Hepatocyte (in vitro differentiated cells): ENCODE measurements at regions not wholly inside any gene's neighbourhood (a gene's known extent, or its start where the extent isn't known, plus 50 kb on each side); places are given as distances from the start of the nearest gene placed in this dataset.

Source experiments
- DNase-seq: peaks from one replicate; pipeline ENCODE4 v3.0.0-alpha.2; 2016; ENCODE audit warnings: low spot score
- H2AFZ ChIP-seq: fragments of 200-600 bp; sonication (generic); 2 replicates; pipeline ENCODE4 v1.6.0; 2016; ENCODE audit warnings: antibody characterized with exemption, mild to moderate bottlenecking
- H3K27ac ChIP-seq: fragments of 200-600 bp; sonication (generic); 2 replicates; pipeline ENCODE4 v1.5.1; 2016; ENCODE audit warnings: mild to moderate bottlenecking
- H3K27me3 ChIP-seq: fragments of 200-600 bp; sonication (generic); 2 replicates; pipeline ENCODE4 v1.6.1; 2016
- H3K36me3 ChIP-seq: fragments of 200-600 bp; sonication (generic); replicated peaks from 2 replicates; pipeline ENCODE4 v1.5.1; 2016; ENCODE audit warnings: low read depth; ENCODE audit not compliant: insufficient read depth
- H3K4me1 ChIP-seq: fragments of 200-600 bp; sonication (generic); 2 replicates; pipeline ENCODE4 v1.5.1; 2016; ENCODE audit warnings: mild to moderate bottlenecking, moderate library complexity; ENCODE audit not compliant: insufficient read depth
- H3K4me2 ChIP-seq: fragments of 200-600 bp; sonication (generic); 2 replicates; pipeline ENCODE4 v1.6.0; 2016
- H3K4me3 ChIP-seq: fragments of 200-600 bp; sonication (generic); 2 replicates; pipeline ENCODE4 v1.5.1; 2016; ENCODE audit warnings: mild to moderate bottlenecking
- H3K79me2 ChIP-seq: fragments of 200-600 bp; sonication (generic); 2 replicates; pipeline ENCODE4 v1.6.0; 2017; ENCODE audit warnings: mild to moderate bottlenecking
- H3K9me2 ChIP-seq: fragments of 200-600 bp; sonication (generic); replicated peaks from 2 replicates; pipeline ENCODE4 v1.6.0; 2017; ENCODE audit warnings: mild to moderate bottlenecking; ENCODE audit not compliant: insufficient read depth
- H3K9me3 ChIP-seq: fragments of 200-600 bp; sonication (generic); 2 replicates; pipeline ENCODE4 v1.5.1; 2016; ENCODE audit warnings: low read depth, mild to moderate bottlenecking
- H4K20me1 ChIP-seq: fragments of 200-600 bp; sonication (generic); 2 replicates; pipeline ENCODE4 v1.6.0; 2016; ENCODE audit warnings: mild to moderate bottlenecking; ENCODE audit not compliant: insufficient read depth, poor library complexity, severe bottlenecking
- CTCF ChIP-seq: fragments of 200-600 bp; sonication (generic); IDR thresholded peaks from 2 replicates; pipeline ENCODE4 v1.5.1; 2016; ENCODE audit warnings: antibody characterized with exemption, mild to moderate bottlenecking; ENCODE audit not compliant: poor library complexity
- EZH2 ChIP-seq: fragments of 200-600 bp; sonication (generic); IDR thresholded peaks from 2 replicates; pipeline ENCODE4 v1.6.1; 2016; ENCODE audit warnings: antibody characterized with exemption, mild to moderate bottlenecking, borderline replicate concordance
- EZH2phosphoT487 ChIP-seq: fragments of 200-600 bp; sonication (generic); IDR thresholded peaks from one replicate; pipeline ENCODE4 v1.6.1; 2018; ENCODE audit warnings: antibody characterized with exemption, mild to moderate bottlenecking, low read depth, moderate library complexity; ENCODE audit not compliant: unreplicated experiment, severe bottlenecking
- WGBS: methylation state at CpG from one replicate; pipeline ENCODE4 v1.1.6; 2016; ENCODE audit warnings: low lambda C conversion rate; ENCODE audit errors: missing lambda C conversion rate; 5-methylcytosine and 5-hydroxymethylcytosine counted together

DNA sequence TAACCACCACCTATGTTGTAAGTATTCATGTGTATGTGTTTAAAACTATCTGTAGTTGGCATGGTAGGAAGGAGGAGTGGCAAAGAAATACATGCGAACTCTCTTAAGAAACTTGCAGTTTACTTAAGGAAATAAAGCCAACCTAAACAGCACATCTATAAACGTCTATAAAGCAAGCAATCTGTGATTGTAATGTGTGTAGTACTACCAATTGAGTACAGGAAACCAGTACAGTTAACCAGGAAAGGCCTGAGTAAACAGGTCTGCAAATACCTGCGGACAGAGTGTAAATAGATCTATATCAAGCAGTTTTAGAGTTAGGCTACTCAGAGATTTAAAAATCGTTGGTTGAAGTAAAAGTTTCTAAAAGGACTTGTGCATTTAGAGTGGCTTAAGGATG lies 59.5 kb upstream of the AMOTL1 start:
- Histone ChIP-seq H2AFZ (no peak overlapping the region), H3K4me3 (no peak overlapping the region), H3K27ac (peak overlapping the region; percentile 86), H3K4me2 (no peak overlapping the region), H3K9me3 (no peaks in the 10 kb centered on the region), H3K27me3 (no peaks in the 10 kb centered on the region), H3K4me1 (peaks cover 32% of the 10 kb centered on the region), H4K20me1 (no peaks in the 10 kb centered on the region), H3K9me2 (no peaks in the 10 kb centered on the region), H3K79me2 (no peaks in the 10 kb centered on the region), H3K36me3 (no peaks in the 10 kb centered on the region)
- no peak for TF ChIP-seq CTCF
- no peak for TF ChIP-seq EZH2phosphoT487
- TF ChIP-seq EZH2 = no peak
- WGBS = 37% methylated on average over 4 of the region's 4 CpGs
- no peak for DNase-seq

DNA sequence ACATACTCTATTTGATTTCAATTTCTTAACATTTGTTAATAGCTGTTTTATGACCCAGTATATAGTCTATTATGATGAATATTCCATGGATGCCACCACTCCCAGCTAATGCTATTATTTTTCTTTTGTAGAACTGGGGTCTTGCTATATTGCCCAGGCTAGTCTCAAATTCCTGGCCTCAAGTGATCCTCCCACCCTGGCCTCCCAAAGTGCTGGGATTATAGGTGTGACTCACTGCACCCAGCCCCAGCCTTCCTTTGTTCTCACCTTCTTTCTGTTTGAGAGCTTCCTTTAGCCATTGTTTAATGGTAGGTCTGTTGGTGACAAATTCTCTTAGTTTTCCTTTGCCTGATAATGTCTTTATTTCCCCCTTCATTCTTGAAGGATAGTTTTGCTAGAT lies 52.9 kb upstream of the AMOTL1 start:
- Histone ChIP-seq H3K4me1 (no peaks in the 10 kb centered on the region), H4K20me1 (no peaks in the 10 kb centered on the region), H3K9me2 (no peaks in the 10 kb centered on the region), H3K79me2 (no peaks in the 10 kb centered on the region), H3K9me3 (no peaks in the 10 kb centered on the region), H3K4me3 (no peak overlapping the region), H3K27ac (no peak overlapping the region), H3K36me3 (no peaks in the 10 kb centered on the region), H3K4me2 (no peak overlapping the region), H3K27me3 (no peaks in the 10 kb centered on the region), H2AFZ (no peak overlapping the region)
- TF ChIP-seq EZH2 (no peak), CTCF (no peak), EZH2phosphoT487 (no peak)
- no peak for DNase-seq

- Histone ChIP-seq H3K4me1 (no peaks in the 10 kb centered on the region), H3K79me2 (no peaks in the 10 kb centered on the region), H3K27ac (no peak overlapping the region), H3K27me3 (no peaks in the 10 kb centered on the region), H3K36me3 (no peaks in the 10 kb centered on the region), H3K4me2 (no peak overlapping the region), H3K9me2 (no peaks in the 10 kb centered on the region), H2AFZ (no peak overlapping the region), H4K20me1 (no peaks in the 10 kb centered on the region), H3K4me3 (no peak overlapping the region), H3K9me3 (no peaks in the 10 kb centered on the region)
- no peak for TF ChIP-seq EZH2phosphoT487
- no peak for TF ChIP-seq EZH2
- TF ChIP-seq CTCF = no peak
- no peak for DNase-seq
Measured at GRCh38 chr11:94717667-94718066, 50.5 kb upstream of the AMOTL1 start.
